DND-41 (cell line): ENCODE measurements at regions not wholly inside any gene's neighbourhood (a gene's known extent, or its start where the extent isn't known, plus 50 kb on each side); places are given as distances from the start of the nearest gene placed in this dataset.

ENCODE experiments used
- ATAC-seq: fragments of 200-7000 bp; cut with Tn5 transposase; 3 replicates; pipeline ENCODE4 v1.9.1; 2021; ENCODE audit warnings: low read depth; ENCODE audit not compliant: insufficient read depth
- DNase-seq: peaks from one replicate; pipeline ENCODE4 v3.0.0-alpha.2; 2020
- H2AFZ ChIP-seq: 2 replicates; pipeline ENCODE4 v1.6.0; 2012; ENCODE audit warnings: low read depth, low read length
- H3K27ac ChIP-seq: 2 replicates; pipeline ENCODE4 v1.5.1; 2012; ENCODE audit warnings: low read length, inconsistent platforms
- H3K27me3 ChIP-seq: fragments of 200-600 bp; sonication (generic); 2 replicates; pipeline ENCODE4 v1.6.0; 2012; ENCODE audit warnings: low read length, mild to moderate bottlenecking, inconsistent platforms; ENCODE audit not compliant: insufficient read depth, poor library complexity
- H3K36me3 ChIP-seq: 2 replicates; pipeline ENCODE4 v1.5.1; 2012; ENCODE audit warnings: low read length, inconsistent platforms; ENCODE audit not compliant: insufficient read depth
- H3K4me1 ChIP-seq: 2 replicates; pipeline ENCODE4 v1.5.1; 2012; ENCODE audit warnings: mild to moderate bottlenecking, low read length; ENCODE audit not compliant: insufficient read depth
- H3K4me2 ChIP-seq: 2 replicates; pipeline ENCODE4 v1.6.0; 2012; ENCODE audit warnings: mild to moderate bottlenecking, moderate library complexity, low read length, inconsistent platforms; ENCODE audit not compliant: insufficient read depth
- H3K4me3 ChIP-seq, 2 experiments: fragments of 200-600 bp in 1 of 2; shearing (Covaris generic) in 1 of 2; 2 replicates each; pipeline ENCODE4 v1.5.1; 2012 to 2016; ENCODE audit warnings: inconsistent platforms in 2 of 2, low read length in 2 of 2, mild to moderate bottlenecking in 2 of 2, low read depth in 1 of 2, moderate library complexity in 1 of 2
- H3K79me2 ChIP-seq: 2 replicates; pipeline ENCODE4 v1.6.0; 2012; ENCODE audit warnings: low read length, inconsistent platforms; ENCODE audit not compliant: insufficient read depth
- H3K9ac ChIP-seq: 2 replicates; pipeline ENCODE4 v1.6.0; 2012; ENCODE audit warnings: low read depth, mild to moderate bottlenecking, inconsistent platforms, low read length, moderate library complexity
- H3K9me3 ChIP-seq: 2 replicates; pipeline ENCODE4 v1.5.1; 2012; ENCODE audit warnings: low read length, moderate library complexity, mild to moderate bottlenecking, inconsistent platforms; ENCODE audit not compliant: insufficient read depth, severe bottlenecking
- H4K20me1 ChIP-seq: 2 replicates; pipeline ENCODE4 v1.6.0; 2012; ENCODE audit warnings: low read length; ENCODE audit not compliant: insufficient read depth
- EZH2 ChIP-seq: IDR thresholded peaks from 3 replicates; pipeline ENCODE4 v1.6.1; 2012; ENCODE audit warnings: borderline replicate concordance, low read depth, mild to moderate bottlenecking, moderate library complexity, low read length, inconsistent platforms; ENCODE audit not compliant: severe bottlenecking
- TF ChIP-seq, protein P1 (sequence below): IDR thresholded peaks from 2 replicates; pipeline ENCODE4 v1.5.1; 2012; ENCODE audit warnings: borderline replicate concordance, low read length, moderate library complexity, mild to moderate bottlenecking; ENCODE audit not compliant: poor library complexity, severe bottlenecking; ENCODE audit errors: extremely low read depth

DNA sequence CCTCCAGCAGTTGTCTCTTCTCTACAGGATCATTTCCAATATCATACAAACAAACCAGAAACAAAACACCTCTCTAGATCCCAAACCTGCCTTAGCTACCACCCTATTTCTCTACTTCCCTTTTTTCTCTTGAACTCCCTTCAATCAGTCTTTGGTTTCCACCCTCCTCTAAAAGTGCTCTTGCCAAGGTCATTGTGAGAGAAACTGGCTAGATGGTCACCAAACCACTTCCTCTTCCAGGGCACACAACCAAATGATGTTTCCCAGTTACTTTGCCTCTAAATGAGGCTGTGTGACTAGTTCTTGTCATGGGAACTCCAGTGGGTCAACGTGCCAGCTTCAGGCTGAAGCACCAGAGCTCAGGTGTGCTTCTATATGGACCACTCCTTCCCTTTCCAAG, 85.8 kb upstream of the ARMC2 start:
- Histone ChIP-seq H3K4me2 (no peak overlapping the region), H3K9ac (no peak overlapping the region), H3K9me3 (no peaks in the 10 kb centered on the region), H3K4me1 (no peaks in the 10 kb centered on the region), H3K36me3 (no peaks in the 10 kb centered on the region), H3K79me2 (no peaks in the 10 kb centered on the region), H3K27ac (no peak overlapping the region), H3K4me3 (no peak overlapping the region), H4K20me1 (no peaks in the 10 kb centered on the region), H3K27me3 (no peaks in the 10 kb centered on the region), H2AFZ (no peak overlapping the region)
- no peak for DNase-seq
- no peak for TF ChIP-seq EZH2
- TF ChIP-seq, protein P1, sequence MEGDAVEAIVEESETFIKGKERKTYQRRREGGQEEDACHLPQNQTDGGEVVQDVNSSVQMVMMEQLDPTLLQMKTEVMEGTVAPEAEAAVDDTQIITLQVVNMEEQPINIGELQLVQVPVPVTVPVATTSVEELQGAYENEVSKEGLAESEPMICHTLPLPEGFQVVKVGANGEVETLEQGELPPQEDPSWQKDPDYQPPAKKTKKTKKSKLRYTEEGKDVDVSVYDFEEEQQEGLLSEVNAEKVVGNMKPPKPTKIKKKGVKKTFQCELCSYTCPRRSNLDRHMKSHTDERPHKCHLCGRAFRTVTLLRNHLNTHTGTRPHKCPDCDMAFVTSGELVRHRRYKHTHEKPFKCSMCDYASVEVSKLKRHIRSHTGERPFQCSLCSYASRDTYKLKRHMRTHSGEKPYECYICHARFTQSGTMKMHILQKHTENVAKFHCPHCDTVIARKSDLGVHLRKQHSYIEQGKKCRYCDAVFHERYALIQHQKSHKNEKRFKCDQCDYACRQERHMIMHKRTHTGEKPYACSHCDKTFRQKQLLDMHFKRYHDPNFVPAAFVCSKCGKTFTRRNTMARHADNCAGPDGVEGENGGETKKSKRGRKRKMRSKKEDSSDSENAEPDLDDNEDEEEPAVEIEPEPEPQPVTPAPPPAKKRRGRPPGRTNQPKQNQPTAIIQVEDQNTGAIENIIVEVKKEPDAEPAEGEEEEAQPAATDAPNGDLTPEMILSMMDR = no peak
- ATAC-seq = no peak

DNA sequence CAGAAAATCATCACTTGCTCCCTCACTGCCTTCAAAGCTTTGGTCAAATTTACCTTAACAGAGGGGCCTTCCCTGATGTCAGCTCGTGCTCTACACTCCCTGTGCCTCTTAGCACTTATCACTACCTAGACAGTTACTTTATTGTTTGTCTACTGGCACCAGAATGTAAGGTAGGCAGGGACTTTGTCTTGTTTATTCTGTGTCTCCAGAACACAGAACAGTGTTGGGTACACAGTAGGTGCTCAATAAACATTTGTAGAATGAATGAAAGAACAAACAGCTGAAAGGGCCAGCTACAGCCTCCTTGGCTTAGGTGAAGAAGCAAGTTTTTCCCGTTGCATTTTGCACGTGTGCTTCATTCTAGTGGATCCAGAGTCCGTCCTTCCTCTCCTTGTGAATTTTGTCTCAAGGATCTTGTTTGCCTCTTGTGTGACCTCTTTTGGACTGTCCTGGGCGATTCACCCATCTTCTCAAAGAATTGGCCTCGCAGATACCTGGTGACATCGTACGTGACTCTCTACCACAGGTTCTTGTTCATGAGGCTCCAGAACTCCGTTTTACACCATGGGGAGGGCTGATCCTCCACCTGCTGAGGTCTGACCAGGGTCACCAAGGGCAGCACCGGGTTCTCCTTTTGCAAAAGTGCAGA, 84.2 kb upstream of the ARMC2 start:
- Histone ChIP-seq H4K20me1 (no peaks in the 10 kb centered on the region), H3K36me3 (no peaks in the 10 kb centered on the region), H3K79me2 (no peaks in the 10 kb centered on the region), H2AFZ (no peak overlapping the region), H3K4me2 (no peak overlapping the region), H3K27me3 (no peaks in the 10 kb centered on the region), H3K4me1 (no peaks in the 10 kb centered on the region), H3K9ac (no peak overlapping the region), H3K9me3 (no peaks in the 10 kb centered on the region), H3K4me3 (no peak overlapping the region), H3K27ac (no peak overlapping the region)
- TF ChIP-seq, protein P1 = no peak
- TF ChIP-seq EZH2 = no peak
- DNase-seq (no peak), ATAC-seq (no peak)

DNA sequence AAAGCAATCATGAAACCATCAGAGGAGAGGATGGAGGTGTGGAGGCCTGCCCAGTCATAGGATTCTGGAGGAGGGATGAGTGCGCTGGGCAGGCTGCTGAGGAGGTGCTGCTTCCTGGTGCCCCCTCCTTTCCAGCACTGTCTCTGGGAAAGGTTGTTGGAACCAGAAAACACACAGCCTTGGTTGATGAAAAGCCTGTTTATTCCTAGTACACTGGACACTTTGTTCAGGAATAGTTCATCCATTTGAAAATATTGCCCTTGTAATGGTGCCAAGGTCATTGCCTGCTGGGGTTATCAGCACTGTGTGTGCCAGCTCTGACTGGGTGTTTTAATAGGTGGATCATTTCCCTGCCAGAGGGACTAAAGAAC, 83.7 kb upstream of the ARMC2 start:
- no peaks in the 10 kb centered on the region for H3K27me3 ChIP-seq
- H3K4me3 ChIP-seq = no peak overlapping the region
- H3K4me1 ChIP-seq = no peaks in the 10 kb centered on the region
- H3K9me3 ChIP-seq = no peaks in the 10 kb centered on the region
- no peak for ATAC-seq
- H2AFZ ChIP-seq = no peak overlapping the region
- H3K27ac ChIP-seq = no peak overlapping the region
- no peak for DNase-seq
- no peak for TF ChIP-seq EZH2
- TF ChIP-seq, protein P1 = no peak
- H3K4me2 ChIP-seq = no peak overlapping the region
- no peak overlapping the region for H3K9ac ChIP-seq
- no peaks in the 10 kb centered on the region for H3K36me3 ChIP-seq
- no peaks in the 10 kb centered on the region for H3K79me2 ChIP-seq
- no peaks in the 10 kb centered on the region for H4K20me1 ChIP-seq
